Uterus (tissue), 2 donors: ENCODE measurements at regions not wholly inside any gene's neighbourhood (a gene's known extent, or its start where the extent isn't known, plus 50 kb on each side); places are given as distances from the start of the nearest gene placed in this dataset.

Experiments
- POLR2A ChIP-seq, 2 donors: fragments of 450-650 bp; IDR thresholded peaks; one replicate each; pipeline ENCODE4 v1.6.1; 2016; ENCODE audit warnings: antibody characterized with exemption in 2 of 2, mild to moderate bottlenecking in 1 of 2, moderate library complexity in 1 of 2
- TF ChIP-seq, protein P1 (sequence below), 4 experiments: fragments of 200-600 bp in 2 of 4; fragments of 450-650 bp in 2 of 4; sonication (generic) in 2 of 4; IDR thresholded peaks; one replicate each; pipeline ENCODE4 v1.5.1; 2016 to 2019; ENCODE audit warnings: antibody characterized with exemption in 4 of 4, mild to moderate bottlenecking in 2 of 4, moderate library complexity in 1 of 4

GRCh38 chr15:96390986-96391385, 60.5 kb downstream of the NR2F2 start:
- TF ChIP-seq, protein P1, sequence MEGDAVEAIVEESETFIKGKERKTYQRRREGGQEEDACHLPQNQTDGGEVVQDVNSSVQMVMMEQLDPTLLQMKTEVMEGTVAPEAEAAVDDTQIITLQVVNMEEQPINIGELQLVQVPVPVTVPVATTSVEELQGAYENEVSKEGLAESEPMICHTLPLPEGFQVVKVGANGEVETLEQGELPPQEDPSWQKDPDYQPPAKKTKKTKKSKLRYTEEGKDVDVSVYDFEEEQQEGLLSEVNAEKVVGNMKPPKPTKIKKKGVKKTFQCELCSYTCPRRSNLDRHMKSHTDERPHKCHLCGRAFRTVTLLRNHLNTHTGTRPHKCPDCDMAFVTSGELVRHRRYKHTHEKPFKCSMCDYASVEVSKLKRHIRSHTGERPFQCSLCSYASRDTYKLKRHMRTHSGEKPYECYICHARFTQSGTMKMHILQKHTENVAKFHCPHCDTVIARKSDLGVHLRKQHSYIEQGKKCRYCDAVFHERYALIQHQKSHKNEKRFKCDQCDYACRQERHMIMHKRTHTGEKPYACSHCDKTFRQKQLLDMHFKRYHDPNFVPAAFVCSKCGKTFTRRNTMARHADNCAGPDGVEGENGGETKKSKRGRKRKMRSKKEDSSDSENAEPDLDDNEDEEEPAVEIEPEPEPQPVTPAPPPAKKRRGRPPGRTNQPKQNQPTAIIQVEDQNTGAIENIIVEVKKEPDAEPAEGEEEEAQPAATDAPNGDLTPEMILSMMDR (IDR thresholded peaks at IDR 0.05), result no peak
- TF ChIP-seq POLR2A (IDR thresholded peaks at IDR 0.05), result no peak
